Suprapubic skin (tissue), 4 donors: ENCODE measurements at regions not wholly inside any gene's neighbourhood (a gene's known extent, or its start where the extent isn't known, plus 50 kb on each side); places are given as distances from the start of the nearest gene placed in this dataset.

Source experiments
- EP300 ChIP-seq: sonication (generic); formaldehyde crosslinking; IDR thresholded peaks from one replicate; pipeline ENCODE4 v1.6.1; 2017; ENCODE audit warnings: antibody characterized with exemption
- POLR2A ChIP-seq, 2 donors: fragments of 450-650 bp; IDR thresholded peaks; one replicate each; pipeline ENCODE4 v1.6.1; 2017; ENCODE audit warnings: antibody characterized with exemption in 2 of 2, mild to moderate bottlenecking in 2 of 2, moderate library complexity in 2 of 2
- POLR2AphosphoS5 ChIP-seq, 3 donors: sonication (generic); formaldehyde crosslinking; IDR thresholded peaks; one replicate each; pipeline ENCODE4 v1.6.1; 2017; ENCODE audit warnings: antibody characterized with exemption in 3 of 3
- TF ChIP-seq, protein P1 (sequence below), 2 donors: fragments of 200-600 bp in 1 of 2; fragments of 450-650 bp in 1 of 2; sonication (generic) in 1 of 2; IDR thresholded peaks; one replicate each; pipeline ENCODE4 v1.5.1; 2016 to 2019; ENCODE audit warnings: antibody characterized with exemption in 2 of 2, mild to moderate bottlenecking in 1 of 2, moderate library complexity in 1 of 2

DNA sequence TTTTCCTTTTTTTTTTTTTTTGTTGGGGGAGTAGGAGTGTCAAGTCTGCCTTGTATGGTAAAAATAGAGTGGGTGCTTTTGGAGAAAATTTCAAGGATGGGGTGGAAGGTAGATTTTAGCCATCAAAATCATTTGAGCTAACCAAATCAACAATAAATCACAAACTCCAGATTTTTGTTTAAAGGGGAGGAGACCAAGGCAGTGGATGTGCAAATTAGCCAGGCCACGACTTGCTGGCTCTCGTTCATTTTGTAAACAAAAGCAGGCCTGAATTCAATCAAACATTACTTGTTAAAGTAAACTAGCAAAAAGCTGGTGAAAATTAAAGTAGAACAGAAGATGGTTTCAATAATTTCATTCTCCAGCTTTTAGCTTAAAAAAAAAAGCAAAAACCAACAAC is 387.2 kb downstream of the BMP4 start:
- TF ChIP-seq, protein P1, sequence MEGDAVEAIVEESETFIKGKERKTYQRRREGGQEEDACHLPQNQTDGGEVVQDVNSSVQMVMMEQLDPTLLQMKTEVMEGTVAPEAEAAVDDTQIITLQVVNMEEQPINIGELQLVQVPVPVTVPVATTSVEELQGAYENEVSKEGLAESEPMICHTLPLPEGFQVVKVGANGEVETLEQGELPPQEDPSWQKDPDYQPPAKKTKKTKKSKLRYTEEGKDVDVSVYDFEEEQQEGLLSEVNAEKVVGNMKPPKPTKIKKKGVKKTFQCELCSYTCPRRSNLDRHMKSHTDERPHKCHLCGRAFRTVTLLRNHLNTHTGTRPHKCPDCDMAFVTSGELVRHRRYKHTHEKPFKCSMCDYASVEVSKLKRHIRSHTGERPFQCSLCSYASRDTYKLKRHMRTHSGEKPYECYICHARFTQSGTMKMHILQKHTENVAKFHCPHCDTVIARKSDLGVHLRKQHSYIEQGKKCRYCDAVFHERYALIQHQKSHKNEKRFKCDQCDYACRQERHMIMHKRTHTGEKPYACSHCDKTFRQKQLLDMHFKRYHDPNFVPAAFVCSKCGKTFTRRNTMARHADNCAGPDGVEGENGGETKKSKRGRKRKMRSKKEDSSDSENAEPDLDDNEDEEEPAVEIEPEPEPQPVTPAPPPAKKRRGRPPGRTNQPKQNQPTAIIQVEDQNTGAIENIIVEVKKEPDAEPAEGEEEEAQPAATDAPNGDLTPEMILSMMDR (IDR thresholded peaks at IDR 0.05) = no peak
- TF ChIP-seq POLR2A (IDR thresholded peaks at IDR 0.05) = no peak
- TF ChIP-seq EP300 = no peak
- no peak for TF ChIP-seq POLR2AphosphoS5 (IDR thresholded peaks at IDR 0.05)
